ENCODE measurements at regions not wholly inside any gene's neighbourhood (a gene's known extent, or its start where the extent isn't known, plus 50 kb on each side); places are given as distances from the start of the nearest gene placed in this dataset.

DNA sequence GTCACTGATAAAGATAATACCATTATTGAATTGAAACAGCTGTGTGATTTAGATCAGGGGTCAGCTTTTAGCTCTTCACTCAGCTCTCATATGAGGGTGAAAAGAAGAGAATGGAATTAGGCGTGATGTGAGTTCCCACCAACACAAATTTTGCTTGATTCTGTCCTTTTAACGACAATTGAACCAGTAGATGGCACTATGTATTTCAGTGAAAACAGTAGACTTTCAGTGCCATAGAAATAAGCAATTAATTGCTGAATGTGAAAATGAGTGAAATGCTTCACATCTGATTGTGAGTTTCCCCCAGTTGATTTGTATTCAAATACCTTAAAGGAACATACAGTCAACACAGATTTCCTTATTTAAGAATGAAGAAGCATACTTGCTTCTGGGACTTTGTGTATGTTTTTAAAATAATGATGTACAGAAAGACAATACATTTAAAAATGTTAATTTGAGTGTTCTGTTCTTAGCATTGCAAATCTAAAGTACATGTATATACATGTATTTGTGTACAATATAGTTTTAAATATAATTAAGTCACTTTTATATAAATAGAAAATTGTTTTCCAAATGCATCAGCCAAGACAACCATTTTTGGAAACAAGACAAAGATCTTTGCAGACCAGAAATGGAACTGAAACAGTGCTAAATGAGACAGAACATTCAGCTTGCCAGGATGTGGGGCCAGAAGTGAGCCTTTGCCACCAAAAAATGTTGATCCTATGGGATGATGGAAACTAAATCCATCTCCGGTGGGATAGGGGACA, 178.8 kb downstream of the SNCA start:
- peaks cover 15% of the 10 kb centered on the region for H3K4me1 Mint-ChIP-seq
- no peaks in the 10 kb centered on the region for H3K9me3 Mint-ChIP-seq
- DNase-seq (ENCODE audit: low spot score in 2 of 2, unreplicated experiment in 2 of 2): no peak

DNA sequence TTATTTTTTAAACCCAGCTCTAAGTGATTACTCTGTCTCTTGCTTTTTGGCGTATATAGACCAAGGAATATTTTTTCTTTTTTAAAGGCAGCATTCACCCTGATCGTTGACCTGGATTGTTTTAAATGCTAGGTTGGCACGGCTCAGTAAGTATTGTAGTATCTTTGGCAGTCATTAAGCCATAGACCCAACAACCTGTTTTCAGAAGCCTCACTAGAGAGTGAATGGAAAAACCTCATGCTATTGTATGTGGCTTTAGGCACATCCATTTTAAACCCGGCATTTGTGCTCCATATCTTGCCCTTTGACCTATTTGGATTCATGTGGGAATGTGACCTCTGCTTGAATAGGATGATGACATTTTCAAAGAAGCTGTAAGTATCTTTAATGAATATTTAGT, 183.9 kb downstream of the SNCA start:
- Mint-ChIP-seq H3K4me1 (no peaks in the 10 kb centered on the region), H3K9me3 (peaks cover 11% of the 10 kb centered on the region), H3K4me3 (no peak overlapping the region), H3K27ac (no peak overlapping the region), H3K27me3 (ENCODE audit: low read depth) (no peaks in the 10 kb centered on the region), H3K36me3 (no peaks in the 10 kb centered on the region)
- no peak for DNase-seq (ENCODE audit: low spot score in 2 of 2, unreplicated experiment in 2 of 2)
- TF ChIP-seq, protein P1, sequence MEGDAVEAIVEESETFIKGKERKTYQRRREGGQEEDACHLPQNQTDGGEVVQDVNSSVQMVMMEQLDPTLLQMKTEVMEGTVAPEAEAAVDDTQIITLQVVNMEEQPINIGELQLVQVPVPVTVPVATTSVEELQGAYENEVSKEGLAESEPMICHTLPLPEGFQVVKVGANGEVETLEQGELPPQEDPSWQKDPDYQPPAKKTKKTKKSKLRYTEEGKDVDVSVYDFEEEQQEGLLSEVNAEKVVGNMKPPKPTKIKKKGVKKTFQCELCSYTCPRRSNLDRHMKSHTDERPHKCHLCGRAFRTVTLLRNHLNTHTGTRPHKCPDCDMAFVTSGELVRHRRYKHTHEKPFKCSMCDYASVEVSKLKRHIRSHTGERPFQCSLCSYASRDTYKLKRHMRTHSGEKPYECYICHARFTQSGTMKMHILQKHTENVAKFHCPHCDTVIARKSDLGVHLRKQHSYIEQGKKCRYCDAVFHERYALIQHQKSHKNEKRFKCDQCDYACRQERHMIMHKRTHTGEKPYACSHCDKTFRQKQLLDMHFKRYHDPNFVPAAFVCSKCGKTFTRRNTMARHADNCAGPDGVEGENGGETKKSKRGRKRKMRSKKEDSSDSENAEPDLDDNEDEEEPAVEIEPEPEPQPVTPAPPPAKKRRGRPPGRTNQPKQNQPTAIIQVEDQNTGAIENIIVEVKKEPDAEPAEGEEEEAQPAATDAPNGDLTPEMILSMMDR (IDR thresholded peaks at IDR 0.05; ENCODE audit: unreplicated experiment): no peak

More for the DNA sequence above, 178.8 kb downstream of the SNCA start:
- no peaks in the 10 kb centered on the region for H3K27me3 Mint-ChIP-seq (ENCODE audit: low read depth)
- H3K27ac Mint-ChIP-seq: no peak overlapping the region
- no peak overlapping the region for H3K4me3 Mint-ChIP-seq
- TF ChIP-seq, protein P1 (IDR thresholded peaks at IDR 0.05; ENCODE audit: unreplicated experiment): no peak
- no peaks in the 10 kb centered on the region for H3K36me3 Mint-ChIP-seq

DNA sequence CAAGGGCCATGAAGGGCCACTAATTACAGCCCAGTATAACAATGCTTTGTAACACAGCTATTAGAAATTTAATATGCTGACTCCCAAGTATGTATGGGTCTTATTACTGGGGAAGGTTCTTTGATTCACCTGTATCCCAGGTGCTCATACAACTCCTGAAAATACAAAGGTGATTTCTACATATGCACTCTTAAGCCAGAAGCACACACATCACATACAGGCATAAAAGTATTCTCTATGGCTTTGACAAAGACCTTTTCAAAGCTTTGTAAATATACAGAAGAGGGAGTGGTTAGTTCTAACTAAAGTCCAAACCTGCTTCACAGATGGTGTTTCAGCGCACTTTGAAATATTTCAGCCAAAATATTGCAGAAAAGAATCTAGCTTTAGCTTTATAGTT, 191.5 kb downstream of the SNCA start:
- H3K9me3 Mint-ChIP-seq: peaks cover 19% of the 10 kb centered on the region
- no peak for DNase-seq (ENCODE audit: low spot score in 2 of 2, unreplicated experiment in 2 of 2)
- H3K27ac Mint-ChIP-seq: no peak overlapping the region
- no peak overlapping the region for H3K4me3 Mint-ChIP-seq
- peaks cover 2% of the 10 kb centered on the region for H3K4me1 Mint-ChIP-seq
- H3K27me3 Mint-ChIP-seq (ENCODE audit: low read depth): no peaks in the 10 kb centered on the region
- TF ChIP-seq, protein P1 (IDR thresholded peaks at IDR 0.05; ENCODE audit: unreplicated experiment): no peak
- H3K36me3 Mint-ChIP-seq: no peaks in the 10 kb centered on the region

DNA sequence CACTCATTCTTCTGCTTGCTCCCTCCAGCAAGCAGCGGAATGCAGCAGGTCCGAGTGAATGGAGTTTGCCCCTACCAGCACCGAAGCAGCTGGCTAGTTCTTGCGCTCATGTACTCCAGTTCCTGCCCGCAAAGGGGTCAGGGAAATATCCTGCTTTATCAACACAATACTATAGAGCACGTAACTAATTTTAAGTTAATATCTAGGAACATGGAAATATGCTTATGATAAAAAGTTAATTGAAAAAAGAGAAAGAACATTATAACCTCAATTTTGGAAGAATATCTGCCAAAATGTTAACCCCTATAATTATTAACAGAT, 195.6 kb downstream of the SNCA start:
- H3K9me3 Mint-ChIP-seq: no peaks in the 10 kb centered on the region
- no peak for DNase-seq (ENCODE audit: low spot score in 2 of 2, unreplicated experiment in 2 of 2)
- TF ChIP-seq, protein P1 (IDR thresholded peaks at IDR 0.05; ENCODE audit: unreplicated experiment): no peak
- peak overlapping the region; percentile 56 for H3K4me3 Mint-ChIP-seq
- no peak overlapping the region for H3K27ac Mint-ChIP-seq
- H3K36me3 Mint-ChIP-seq: no peaks in the 10 kb centered on the region
- peaks cover 2% of the 10 kb centered on the region for H3K4me1 Mint-ChIP-seq
- H3K27me3 Mint-ChIP-seq (ENCODE audit: low read depth): no peaks in the 10 kb centered on the region

DNA sequence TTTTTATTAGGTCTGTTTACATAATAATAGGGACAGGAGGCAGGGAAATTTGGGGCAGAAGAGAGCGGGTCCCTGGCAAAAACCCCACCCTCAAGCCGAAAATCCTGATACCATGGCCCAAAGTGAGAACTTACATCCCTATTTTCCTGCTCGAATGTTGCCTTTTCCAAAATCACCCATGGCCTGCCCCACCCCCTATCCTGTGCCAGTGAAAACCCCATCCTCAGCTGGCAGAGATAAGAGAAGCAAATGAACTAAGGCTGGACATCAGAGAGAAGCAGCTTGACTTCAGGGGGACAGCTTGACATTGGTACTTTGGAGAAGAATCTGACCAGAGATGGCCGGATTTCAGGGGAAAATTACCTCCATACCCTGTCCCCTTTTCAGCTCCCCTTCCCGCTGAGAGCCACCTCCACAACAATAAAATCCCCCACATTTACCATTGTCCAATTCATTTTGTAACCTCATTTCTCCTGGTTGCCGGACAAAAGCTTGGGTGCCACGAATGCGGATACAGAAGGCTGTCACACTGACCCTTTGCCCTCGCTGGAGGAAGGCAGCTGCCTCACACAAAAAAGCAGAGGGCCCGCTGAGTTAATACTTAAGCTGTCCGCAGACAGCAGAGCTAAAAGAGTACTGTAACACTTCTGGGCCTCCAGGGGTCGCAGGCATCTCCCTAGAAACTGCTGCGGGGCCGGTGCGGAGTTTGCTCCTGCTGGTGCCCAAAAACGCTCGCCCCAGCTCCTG, 196.2 kb downstream of the SNCA start:
- no peaks in the 10 kb centered on the region for H3K27me3 Mint-ChIP-seq (ENCODE audit: low read depth)
- peak overlapping the region; percentile 56 for H3K4me3 Mint-ChIP-seq
- H3K4me1 Mint-ChIP-seq: peaks cover 2% of the 10 kb centered on the region
- no peaks in the 10 kb centered on the region for H3K9me3 Mint-ChIP-seq
- TF ChIP-seq, protein P1 (IDR thresholded peaks at IDR 0.05; ENCODE audit: unreplicated experiment): peak; percentile 34
- DNase-seq (ENCODE audit: low spot score in 2 of 2, unreplicated experiment in 2 of 2): peak; percentile 34 to 73
- no peak overlapping the region for H3K27ac Mint-ChIP-seq
- H3K36me3 Mint-ChIP-seq: no peaks in the 10 kb centered on the region

Data from mesothelial cell of epicardium (in vitro differentiated cells).